BE2C (cell line): ENCODE measurements at regions not wholly inside any gene's neighbourhood (a gene's known extent, or its start where the extent isn't known, plus 50 kb on each side); places are given as distances from the start of the nearest gene placed in this dataset.

ENCODE experiments used
- DNase-seq: peaks from one replicate; pipeline ENCODE4 v3.0.0-alpha.2; 2020
- H3K27me3 ChIP-seq: fragments of 250-450 bp; sonication (Bioruptor Pico); 2 replicates; pipeline ENCODE4 v1.5.1; 2020; ENCODE audit warnings: mild to moderate bottlenecking
- H3K36me3 ChIP-seq: fragments of 250-450 bp; sonication (Bioruptor Pico); 2 replicates; pipeline ENCODE4 v1.5.1; 2020; ENCODE audit warnings: mild to moderate bottlenecking
- H3K4me1 ChIP-seq: fragments of 250-450 bp; sonication (Bioruptor Pico); 2 replicates; pipeline ENCODE4 v1.5.1; 2020
- H3K4me3 ChIP-seq: 2 replicates; pipeline ENCODE4 v1.5.1; 2011; ENCODE audit warnings: low read depth, low read length
- H3K9me3 ChIP-seq: fragments of 250-450 bp; sonication (Bioruptor Pico); 2 replicates; pipeline ENCODE4 v1.5.1; 2020
- TF ChIP-seq, protein P1 (sequence below): IDR thresholded peaks from 2 replicates; pipeline ENCODE4 v1.5.1; 2012; ENCODE audit warnings: mild to moderate bottlenecking, low read depth, low read length

DNA sequence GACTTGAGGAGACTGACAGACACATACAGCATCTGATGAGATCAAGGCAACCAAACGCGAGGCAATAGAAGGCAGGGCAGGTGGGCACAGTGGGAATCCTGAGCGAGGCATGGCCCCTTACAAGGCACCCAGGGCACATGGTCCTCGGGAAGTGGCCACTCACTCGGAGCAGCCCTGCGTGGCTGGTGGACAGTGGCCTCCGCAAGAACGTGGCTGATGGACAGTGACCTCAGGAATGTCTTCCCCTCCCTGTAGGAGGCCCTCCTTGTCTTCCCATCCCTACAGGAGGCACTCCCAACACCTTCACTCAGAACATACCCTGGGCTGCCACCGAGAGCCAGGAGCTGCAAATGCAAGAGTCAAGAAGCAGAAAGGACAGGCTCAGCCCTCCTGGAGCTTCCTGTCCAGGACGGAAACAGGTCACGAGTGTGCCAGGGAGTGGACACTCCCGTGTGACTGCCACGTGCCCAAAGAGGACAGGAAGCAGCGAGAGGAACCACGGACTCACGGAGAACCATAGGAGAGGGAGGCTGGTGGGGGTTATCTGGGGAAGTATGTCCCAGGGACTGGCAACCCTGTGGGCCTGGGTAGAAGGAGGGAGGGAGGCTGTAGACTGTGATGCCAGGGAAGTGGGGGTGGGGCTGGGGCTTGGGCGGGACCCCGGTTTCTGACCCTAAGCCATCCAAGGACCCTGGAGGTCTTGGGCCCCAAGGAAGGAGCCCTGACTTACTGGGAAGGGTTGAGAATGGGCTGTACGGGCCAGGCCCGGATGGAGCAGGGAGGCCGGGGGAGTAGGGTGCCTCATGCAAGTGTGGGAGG is 321.9 kb upstream of the IRX4 start:
- no peaks in the 10 kb centered on the region for H3K4me1 ChIP-seq
- no peak for DNase-seq
- peaks cover 2% of the 10 kb centered on the region; the same call in 1 of the 2 replicates for H3K9me3 ChIP-seq
- no peaks in the 10 kb centered on the region for H3K27me3 ChIP-seq
- H3K36me3 ChIP-seq, result no peaks in the 10 kb centered on the region
- TF ChIP-seq, protein P1, sequence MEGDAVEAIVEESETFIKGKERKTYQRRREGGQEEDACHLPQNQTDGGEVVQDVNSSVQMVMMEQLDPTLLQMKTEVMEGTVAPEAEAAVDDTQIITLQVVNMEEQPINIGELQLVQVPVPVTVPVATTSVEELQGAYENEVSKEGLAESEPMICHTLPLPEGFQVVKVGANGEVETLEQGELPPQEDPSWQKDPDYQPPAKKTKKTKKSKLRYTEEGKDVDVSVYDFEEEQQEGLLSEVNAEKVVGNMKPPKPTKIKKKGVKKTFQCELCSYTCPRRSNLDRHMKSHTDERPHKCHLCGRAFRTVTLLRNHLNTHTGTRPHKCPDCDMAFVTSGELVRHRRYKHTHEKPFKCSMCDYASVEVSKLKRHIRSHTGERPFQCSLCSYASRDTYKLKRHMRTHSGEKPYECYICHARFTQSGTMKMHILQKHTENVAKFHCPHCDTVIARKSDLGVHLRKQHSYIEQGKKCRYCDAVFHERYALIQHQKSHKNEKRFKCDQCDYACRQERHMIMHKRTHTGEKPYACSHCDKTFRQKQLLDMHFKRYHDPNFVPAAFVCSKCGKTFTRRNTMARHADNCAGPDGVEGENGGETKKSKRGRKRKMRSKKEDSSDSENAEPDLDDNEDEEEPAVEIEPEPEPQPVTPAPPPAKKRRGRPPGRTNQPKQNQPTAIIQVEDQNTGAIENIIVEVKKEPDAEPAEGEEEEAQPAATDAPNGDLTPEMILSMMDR, result no peak
- H3K4me3 ChIP-seq, result no peak overlapping the region

DNA sequence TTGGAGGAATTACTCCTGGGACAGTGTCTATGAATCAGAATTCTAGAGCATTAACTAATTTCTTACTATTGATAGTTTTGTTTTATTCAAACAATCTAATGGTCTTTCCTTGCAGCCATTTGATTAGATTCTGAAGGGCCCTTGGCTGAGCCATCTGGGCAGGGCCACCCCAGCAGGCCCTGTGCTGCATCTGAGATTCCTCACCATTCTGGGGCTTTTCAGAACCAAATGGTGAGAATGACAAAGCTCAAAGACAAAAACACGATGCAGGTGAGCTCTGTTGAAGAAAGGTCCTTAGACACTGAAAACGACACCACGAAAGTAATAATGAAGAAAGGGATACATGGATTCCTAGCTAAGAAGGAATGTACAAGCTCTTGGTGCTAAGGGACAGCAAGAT is 321.0 kb upstream of the IRX4 start:
- Histone ChIP-seq H3K4me1 (no peaks in the 10 kb centered on the region), H3K4me3 (no peak overlapping the region), H3K9me3 (no peaks in the 10 kb centered on the region; the same call in 1 of the 2 replicates), H3K27me3 (no peaks in the 10 kb centered on the region), H3K36me3 (no peaks in the 10 kb centered on the region)
- DNase-seq, result no peak
- TF ChIP-seq, protein P1, result no peak

DNA sequence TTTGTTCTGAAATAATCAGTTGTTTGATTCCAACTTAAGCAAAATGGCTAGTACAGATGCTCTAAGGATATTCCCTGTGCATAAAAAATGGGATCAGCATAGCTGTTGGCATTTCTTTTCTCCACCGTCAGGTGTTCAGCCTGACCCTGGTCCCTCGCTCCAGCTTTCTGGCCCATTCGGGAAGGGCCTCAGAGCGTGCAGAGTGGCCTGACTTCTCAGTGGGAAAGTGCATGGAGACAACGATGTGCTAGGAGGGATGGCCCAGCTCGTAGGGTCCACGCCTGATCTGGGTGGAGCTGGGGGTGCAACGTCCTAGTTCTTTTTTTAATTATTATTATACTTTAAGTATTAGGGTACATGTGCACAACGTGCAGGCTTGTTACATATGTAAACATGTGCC is 319.1 kb upstream of the IRX4 start:
- Histone ChIP-seq H3K9me3 (no peaks in the 10 kb centered on the region), H3K27me3 (no peaks in the 10 kb centered on the region), H3K36me3 (no peaks in the 10 kb centered on the region), H3K4me3 (no peak overlapping the region), H3K4me1 (no peaks in the 10 kb centered on the region)
- TF ChIP-seq, protein P1, result no peak
- DNase-seq, result no peak

DNA sequence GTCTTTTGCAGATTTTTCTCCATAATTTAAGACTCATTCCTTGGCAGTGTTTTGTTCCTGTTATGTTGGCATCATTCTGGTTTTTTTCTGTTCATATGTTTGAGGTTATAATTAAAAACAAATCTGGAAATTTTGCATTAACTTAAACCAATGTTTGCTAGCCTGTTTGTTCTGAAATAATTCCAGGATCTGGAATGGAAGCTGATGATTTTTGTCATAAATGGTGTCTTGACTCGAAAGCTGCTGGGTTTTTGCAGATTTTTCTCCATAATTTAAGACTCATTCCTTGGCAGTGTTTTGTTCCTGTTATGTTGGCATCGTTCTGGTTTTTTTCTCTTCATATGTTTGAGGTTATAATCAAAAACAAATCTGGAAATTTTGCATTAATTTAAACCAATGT is 318.7 kb upstream of the IRX4 start:
- no peaks in the 10 kb centered on the region for H3K9me3 ChIP-seq
- TF ChIP-seq, protein P1, result no peak
- no peak overlapping the region for H3K4me3 ChIP-seq
- no peaks in the 10 kb centered on the region for H3K4me1 ChIP-seq
- H3K27me3 ChIP-seq, result no peaks in the 10 kb centered on the region
- no peak for DNase-seq
- no peaks in the 10 kb centered on the region for H3K36me3 ChIP-seq

DNA sequence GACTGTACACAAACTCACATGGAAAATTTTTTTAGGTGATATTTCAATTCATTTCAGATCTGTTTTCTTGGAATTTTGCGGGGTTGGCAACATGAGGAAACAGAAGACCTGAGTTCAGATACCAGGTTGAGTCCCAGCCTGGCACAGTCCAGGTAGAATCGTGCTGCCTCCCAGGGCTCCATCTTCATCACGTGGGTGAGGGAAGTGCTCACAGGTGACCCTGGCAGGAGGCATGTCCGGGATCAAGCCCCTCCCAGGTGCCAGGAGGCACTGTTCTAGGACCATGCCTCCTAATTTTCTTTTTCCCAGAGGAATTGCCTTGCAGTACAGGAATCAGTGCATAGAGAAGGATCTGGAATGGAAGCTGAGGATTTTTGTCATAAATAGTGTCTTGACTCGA is 318.3 kb upstream of the IRX4 start:
- Histone ChIP-seq H3K9me3 (no peaks in the 10 kb centered on the region), H3K36me3 (no peaks in the 10 kb centered on the region), H3K4me3 (no peak overlapping the region), H3K27me3 (no peaks in the 10 kb centered on the region), H3K4me1 (no peaks in the 10 kb centered on the region)
- TF ChIP-seq, protein P1, result no peak
- no peak for DNase-seq

DNA sequence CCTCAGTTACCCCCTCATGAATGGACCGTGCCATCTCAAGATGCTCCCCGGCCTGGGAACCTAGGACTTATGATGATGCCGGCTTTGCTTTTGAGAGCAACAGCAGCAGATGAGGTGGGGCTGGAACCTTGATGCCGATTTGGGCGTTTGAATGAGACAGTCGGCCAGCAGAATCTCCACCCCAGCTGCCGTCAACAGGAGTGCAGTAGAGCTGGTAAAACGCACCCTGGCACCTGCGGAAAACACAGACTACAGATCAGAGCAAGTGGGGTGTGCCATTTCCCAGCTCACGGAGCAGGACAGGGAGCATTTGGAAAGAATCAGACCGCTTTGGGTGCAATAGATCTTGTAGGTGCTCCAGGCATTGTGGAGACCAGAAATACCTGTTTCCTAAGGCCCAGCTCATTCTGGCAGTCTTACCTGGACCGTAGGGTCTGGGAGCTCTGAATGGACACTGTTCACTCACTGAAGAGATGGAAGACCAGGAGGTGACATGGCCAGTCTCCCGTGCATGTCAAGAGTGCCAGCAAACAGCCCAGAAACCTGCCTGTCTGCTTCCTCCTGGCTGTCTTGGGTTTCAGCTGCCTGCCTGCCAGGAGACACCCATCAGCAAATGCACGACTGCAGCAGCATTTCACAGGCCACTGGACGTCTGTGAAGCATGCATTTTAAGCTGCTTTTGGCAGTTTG is 317.7 kb upstream of the IRX4 start:
- DNase-seq, result no peak
- Histone ChIP-seq H3K4me3 (no peak overlapping the region), H3K36me3 (no peaks in the 10 kb centered on the region), H3K27me3 (no peaks in the 10 kb centered on the region), H3K4me1 (no peaks in the 10 kb centered on the region), H3K9me3 (no peaks in the 10 kb centered on the region)
- TF ChIP-seq, protein P1, result no peak
